Posterior vena cava (tissue), 2 donors: ENCODE measurements at regions not wholly inside any gene's neighbourhood (a gene's known extent, or its start where the extent isn't known, plus 50 kb on each side); places are given as distances from the start of the nearest gene placed in this dataset.

Source experiments
- DNase-seq: peaks from one replicate; pipeline ENCODE4 v3.0.0-alpha.2; 2020; ENCODE audit warnings: low spot score
- intact Hi-C, 2 donors: fragments of 100-400 bp; cut with DNase I; formaldehyde crosslinking; loops; one replicate each; pipeline versions ENCODE4 v1.14.1 to v1.14.2; 2022 to 2023
- donor health status: DM: yes; HTN: yes; CAD: no.
- donor health status: DM: yes; HTN: yes; CAD: no.

GRCh38 chr10:108696792-108697477 lies 1226.4 kb downstream of the XPNPEP1 start:
- DNase-seq = no peak
- intact Hi-C loops = no loop called here

GRCh38 chr10:108691126-108691525 lies 1232.2 kb downstream of the XPNPEP1 start:
- no peak for DNase-seq

GRCh38 chr10:108690530-108690929 lies 1232.8 kb downstream of the XPNPEP1 start:
- intact Hi-C loops = no loop called here
- DNase-seq = no peak

More at GRCh38 chr10:108691126-108691525, 1232.2 kb downstream of the XPNPEP1 start:
- intact Hi-C loops = no loop called here

GRCh38 chr10:108689891-108690290 lies 1233.4 kb downstream of the XPNPEP1 start:
- intact Hi-C loops = no loop called here
- no peak for DNase-seq

DNA sequence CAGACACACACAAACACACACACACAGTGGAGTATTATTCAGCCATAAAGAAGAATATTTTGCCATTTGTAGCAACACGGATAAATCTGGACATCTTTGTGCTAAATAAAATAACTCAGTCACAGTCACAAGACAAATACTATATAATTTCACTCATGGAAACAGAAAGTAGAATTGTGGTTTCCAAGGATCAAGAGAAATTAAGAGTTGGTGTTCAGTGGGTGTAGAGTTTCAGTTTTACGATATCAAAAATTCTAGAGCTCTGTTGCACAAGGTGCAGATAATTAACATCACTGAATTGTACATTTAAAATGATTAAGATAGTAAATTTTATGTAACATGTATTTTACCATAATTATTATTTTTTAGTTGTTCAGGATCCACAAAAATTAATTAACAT lies 1235.0 kb downstream of the XPNPEP1 start:
- intact Hi-C loops = no loop called here

GRCh38 chr10:108685863-108686531 lies 1237.3 kb downstream of the XPNPEP1 start:
- no peak for DNase-seq
- intact Hi-C loops = no loop called here

More for the DNA sequence above, 1235.0 kb downstream of the XPNPEP1 start:
- DNase-seq = no peak

- no peak for DNase-seq
These were observed 1238.9 kb downstream of the XPNPEP1 start for GRCh38 chr10:108684431-108684830.

DNA sequence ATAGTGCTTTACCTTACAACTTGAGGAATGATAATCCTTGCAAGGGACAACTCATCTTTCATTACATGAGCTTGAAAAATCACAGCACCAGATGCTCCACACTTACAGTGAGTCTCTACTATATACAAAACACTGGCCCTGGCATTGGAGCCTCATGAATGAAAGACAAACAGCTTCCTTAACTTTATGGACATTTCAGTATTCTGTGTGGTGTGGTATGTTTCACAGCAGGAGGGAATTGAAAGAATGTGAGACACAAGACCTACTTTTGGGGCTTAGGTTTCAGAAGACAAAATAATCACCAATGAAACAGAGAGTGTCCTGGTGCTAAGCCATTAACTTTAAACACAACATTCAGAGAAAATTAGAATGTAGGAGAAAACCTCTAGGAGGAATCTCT lies 1249.6 kb downstream of the XPNPEP1 start:
- intact Hi-C loops = no loop called here
- no peak for DNase-seq

More at GRCh38 chr10:108684431-108684830, 1238.9 kb downstream of the XPNPEP1 start:
- intact Hi-C loops = no loop called here

GRCh38 chr10:108663587-108663986 lies 1259.7 kb downstream of the XPNPEP1 start:
- DNase-seq = no peak
- intact Hi-C loops = no loop called here

DNA sequence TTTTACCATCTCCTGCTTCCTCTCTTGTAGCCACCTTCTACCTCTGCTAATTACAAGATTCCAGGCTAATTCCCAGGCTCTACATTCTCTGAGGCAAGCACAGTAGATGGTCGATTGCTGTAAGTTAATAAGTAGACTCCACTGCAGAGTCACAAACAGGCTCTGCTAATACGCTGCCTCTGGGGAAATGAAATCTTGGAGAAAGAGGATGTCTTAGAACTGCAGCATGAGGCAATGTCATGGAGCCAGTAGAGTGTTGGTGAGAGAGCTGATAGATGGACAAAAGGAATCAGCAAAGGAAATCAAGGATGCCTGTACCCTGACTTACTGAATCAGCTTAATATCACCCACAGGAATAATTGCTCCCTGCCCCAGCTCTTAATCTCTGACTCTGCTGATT lies 1260.3 kb downstream of the XPNPEP1 start:
- intact Hi-C loops = no loop called here
- DNase-seq = no peak

DNA sequence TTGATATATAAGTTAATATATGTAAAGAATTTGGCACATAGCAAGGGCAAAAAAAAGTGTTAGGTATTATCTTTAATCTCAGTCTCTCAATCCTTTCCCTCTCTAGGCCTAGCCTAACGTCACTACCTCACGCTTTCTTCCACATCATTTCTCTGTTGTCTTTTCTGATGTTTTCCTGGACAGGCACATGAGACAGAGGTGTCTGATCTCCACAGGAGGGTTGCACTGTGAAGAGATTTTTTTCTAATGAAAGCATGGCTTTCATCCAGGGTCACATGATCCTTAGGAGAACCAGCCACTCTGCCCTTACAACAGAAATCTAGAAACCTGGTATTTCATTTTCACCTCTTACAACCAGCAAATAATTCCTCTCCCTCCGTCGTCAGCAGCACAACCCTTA lies 1268.3 kb downstream of the XPNPEP1 start:
- no peak for DNase-seq
- intact Hi-C loops = no loop called here

DNA sequence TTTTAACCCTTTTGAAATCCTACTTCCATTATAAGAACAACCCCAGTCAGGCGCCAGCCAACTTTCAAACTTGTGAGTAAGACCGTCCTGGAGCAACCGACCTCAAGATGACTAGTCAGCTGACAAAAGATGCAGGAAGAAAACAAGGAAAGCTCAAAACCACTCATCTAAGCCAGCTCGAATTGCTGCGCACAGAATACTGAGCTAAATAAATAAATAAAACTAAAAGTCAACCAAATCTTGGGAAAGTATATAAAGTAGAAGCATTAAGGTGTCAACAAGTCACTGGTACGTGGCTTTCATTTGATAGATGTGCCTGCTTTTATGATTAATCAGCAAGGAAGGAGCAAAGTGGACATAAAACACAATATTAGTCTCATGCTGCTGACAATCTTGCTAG lies 1269.8 kb downstream of the XPNPEP1 start:
- intact Hi-C loops = no loop called here
- no peak for DNase-seq

- intact Hi-C loops = no loop called here
- no peak for DNase-seq
These were observed 1284.3 kb downstream of the XPNPEP1 start for GRCh38 chr10:108639010-108639409.

DNA sequence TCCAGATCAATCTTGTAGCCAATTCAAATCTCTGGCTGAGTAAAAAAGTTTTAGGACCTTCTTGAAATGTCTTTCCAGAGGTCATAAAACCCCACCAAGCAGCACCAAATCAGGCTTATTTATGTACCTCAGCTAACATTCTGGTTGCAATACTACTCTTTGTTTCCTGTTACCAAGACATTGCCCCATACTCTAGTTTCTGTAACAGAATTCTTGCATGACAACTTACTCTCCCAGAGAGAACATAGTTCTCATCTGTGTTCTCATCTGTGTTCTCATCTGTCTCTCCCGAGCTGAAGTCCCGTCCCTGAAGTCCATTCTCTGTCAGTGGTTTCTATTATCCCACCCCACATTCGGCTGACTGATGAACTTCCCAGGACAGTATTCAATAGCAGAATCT lies 1285.1 kb downstream of the XPNPEP1 start:
- intact Hi-C loops = no loop called here
- no peak for DNase-seq

GRCh38 chr10:108633046-108633445 lies 1290.3 kb downstream of the XPNPEP1 start:
- intact Hi-C loops = no loop called here
- no peak for DNase-seq

DNA sequence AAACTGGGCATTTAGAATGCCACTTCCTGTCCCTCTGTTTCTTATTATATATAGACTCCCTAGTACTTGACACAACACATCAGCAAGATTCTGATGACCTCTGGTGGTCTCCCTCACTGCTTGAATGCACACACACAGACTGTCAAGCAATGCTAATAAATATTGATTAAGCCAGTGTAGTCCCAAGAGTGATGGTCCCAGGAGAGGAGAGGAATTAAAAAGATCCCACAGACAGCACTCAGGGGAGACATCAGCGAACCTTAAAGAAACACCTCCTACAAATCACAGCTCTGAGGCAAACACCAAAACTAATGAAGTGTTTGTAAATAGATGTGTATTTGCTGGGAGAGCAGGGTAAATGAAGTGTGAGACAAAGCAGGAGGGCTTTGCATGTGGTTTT lies 1291.2 kb downstream of the XPNPEP1 start:
- intact Hi-C loops = no loop called here
- no peak for DNase-seq

DNA sequence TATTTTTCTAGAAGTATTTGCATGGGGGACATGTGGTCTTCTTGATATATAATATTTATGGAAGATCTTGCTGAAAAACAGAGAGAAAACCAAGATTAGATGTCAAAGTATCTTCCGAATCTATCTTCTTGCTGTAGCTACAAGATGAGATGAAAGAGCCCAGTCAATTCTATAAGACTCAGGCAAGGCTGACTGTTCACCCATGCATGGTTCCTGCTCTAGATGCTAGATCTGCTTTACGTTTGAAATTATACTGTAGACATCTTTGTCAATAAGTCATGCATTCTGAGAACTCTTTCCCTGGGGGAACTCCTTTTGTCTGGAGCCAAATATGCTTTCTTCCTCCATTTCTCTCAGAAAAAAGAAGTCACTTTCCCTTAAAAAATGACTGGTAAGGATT lies 1292.0 kb downstream of the XPNPEP1 start:
- intact Hi-C loops = no loop called here
- DNase-seq = no peak

DNA sequence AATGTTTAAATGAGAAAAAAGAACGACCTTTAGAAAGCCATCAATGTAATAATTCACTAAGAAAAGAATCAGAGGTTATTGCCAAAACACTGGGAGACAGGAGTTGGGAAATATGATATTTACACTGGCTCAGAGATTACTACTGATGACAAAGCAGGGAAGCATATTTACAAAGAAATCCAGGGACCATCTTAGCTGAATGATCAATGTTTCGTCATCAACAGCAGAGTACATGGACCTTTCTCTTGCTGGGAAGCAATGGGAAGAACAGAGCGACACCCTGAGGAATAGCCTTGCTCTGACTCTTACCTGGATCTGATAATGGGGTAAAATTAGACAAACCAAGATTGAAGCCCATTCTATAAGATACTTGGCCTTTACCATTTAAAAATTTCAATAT lies 1293.5 kb downstream of the XPNPEP1 start:
- intact Hi-C loops = no loop called here
- DNase-seq = no peak

DNA sequence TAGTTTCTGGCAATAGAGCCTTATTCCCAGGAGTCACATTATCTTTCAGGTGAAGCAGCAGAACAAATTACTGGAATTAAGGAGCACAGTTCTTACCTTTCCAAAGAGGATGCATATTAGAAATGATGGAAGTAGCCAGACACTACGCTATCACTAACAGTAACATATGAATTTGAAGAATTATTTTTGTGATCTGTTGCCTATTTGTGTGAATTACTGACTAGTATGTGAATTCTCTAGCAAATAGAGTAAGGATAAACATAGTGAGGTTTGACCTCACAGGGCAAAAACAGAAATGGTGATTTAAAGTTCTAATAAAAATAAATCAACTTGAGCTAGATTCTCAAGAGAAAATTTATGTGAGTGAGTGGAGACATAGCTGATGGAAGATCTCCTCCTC lies 1299.3 kb downstream of the XPNPEP1 start:
- intact Hi-C loops = no loop called here
- DNase-seq = no peak

DNA sequence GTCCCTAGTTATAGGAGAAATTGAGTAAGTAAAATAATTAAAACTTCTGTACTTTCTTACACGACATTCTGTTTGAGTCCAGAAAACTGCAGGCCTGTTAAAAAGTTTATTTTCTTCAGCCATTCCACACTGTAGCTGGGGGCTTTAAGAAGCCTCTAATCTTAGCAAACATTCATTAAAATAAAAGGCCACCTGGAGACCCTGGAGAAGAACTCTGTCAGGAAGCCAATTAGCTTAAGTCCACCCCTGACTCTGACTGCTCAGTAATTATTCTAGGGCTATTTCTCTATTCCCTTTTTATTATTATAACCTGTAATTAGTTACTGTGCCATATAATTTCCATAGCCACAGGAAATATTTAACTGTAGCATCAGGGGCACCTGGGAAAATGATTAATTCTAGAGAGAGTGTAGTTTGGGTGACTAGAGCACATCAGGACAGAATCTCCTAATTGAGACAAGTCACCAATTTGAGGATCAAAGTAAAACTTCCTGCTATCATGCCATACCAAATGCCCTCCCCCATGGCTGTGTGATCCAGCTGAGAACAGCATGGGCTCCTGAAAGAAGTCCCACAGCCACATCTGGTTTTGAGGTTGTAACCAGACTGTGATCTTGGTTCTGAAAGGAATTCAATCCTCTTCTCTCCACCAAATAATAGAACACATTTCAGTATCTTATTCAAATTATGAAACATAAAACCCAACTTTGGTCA lies 1302.3 kb downstream of the XPNPEP1 start:
- DNase-seq = no peak
- intact Hi-C loops = no loop called here
